IPS DF 4.7 (cell line): ENCODE measurements at regions not wholly inside any gene's neighbourhood (a gene's known extent, or its start where the extent isn't known, plus 50 kb on each side); places are given as distances from the start of the nearest gene placed in this dataset.

ENCODE experiments used
- DNase-seq: peaks from one replicate; pipeline ENCODE4 v3.0.0-alpha.2; 2013; ENCODE audit warnings: low spot score; ENCODE audit errors: extremely low read depth

DNA sequence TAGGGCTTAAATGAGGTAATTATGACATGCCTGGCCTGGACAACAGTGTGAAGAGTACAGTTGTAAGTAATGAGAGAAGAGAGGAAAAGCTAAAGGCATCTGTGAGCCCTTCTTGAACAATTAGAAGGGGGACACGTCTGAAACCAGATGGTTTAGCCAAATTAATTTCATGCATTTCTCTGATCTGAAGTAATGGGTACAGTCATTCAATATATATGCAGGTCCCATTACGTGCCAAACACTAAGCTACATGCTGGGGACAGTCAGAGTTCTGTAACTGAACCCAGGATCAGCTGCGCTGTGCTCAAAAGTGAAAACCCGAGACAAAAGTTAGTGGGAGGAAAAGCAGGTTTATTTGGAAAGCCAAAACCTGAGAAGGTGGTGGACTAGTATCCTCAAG, 207.2 kb upstream of the TMTC1 start:
- no peak for DNase-seq

DNA sequence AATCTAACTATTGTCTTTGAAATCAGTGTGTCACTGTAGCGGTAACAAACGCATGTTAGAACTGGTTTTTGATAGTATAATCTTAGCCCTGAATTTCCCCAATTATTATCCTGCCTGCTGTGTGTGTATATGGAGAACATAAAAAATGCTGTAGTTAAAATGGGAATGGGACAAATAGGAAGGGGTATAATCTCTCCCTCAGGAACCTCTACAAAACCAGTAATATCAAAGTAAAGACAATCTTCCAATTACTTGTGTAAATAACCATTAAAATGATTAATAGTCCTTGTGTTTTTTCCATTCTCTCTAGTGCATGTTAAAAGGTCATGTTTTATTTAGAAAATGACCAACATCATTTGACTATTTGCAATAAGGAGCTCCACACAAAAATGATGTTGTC, 200.1 kb upstream of the TMTC1 start:
- no peak for DNase-seq

DNA sequence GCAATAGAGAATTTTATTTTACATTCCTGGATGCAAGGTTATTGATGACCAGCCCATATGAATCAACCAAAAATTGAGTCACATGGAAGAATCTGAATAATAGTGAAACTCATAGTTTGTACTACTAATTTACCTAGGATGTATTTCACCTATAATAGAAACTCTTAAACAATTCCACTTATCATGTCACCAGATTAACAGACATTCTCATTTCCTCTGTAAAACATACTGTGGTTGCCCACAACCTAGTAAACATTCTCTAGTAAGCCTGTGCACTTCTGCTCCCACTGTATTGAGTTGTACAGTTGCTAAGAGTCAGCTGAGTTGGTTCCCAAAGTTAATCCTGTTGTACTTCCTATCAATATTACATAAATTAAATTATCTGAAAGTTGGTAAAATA, 196.6 kb upstream of the TMTC1 start:
- no peak for DNase-seq

DNA sequence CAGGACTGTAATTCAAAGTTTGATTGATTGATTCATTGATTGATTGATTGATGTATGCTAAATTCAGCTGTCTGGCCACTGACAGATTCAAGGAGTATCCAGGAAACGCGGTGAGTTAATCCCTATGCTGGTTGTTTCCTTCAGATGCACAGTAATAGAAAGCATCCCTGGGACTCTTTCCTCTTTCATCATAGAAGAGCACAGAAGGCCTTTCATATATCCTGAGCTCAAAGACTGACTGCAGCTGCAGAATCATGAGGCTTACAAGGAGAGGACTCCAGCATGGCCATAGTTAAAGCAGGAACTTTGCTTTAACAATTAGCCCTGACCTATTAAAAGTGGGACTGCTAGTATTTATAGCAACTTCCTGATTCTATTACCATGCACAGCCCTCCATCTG, 187.7 kb upstream of the TMTC1 start:
- no peak for DNase-seq

DNA sequence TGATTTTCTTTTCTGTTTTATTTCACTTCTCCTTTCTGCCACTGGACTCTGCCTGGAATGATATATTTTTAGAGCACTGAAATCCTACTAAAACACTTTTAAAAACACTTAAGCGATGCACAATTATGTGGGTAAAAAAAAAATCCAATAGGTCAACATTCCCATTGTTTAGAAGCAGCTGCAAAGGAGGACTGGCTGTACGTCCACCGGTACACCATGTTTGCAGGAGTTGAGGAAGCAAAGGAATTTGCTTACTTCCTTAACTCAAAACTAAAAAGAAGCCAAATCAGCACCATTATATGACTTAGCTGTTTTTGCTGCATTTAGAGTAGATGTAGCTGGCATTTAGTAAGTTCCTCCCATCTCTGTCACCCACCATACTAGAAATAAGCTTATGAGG, 186.8 kb upstream of the TMTC1 start:
- DNase-seq, result no peak

DNA sequence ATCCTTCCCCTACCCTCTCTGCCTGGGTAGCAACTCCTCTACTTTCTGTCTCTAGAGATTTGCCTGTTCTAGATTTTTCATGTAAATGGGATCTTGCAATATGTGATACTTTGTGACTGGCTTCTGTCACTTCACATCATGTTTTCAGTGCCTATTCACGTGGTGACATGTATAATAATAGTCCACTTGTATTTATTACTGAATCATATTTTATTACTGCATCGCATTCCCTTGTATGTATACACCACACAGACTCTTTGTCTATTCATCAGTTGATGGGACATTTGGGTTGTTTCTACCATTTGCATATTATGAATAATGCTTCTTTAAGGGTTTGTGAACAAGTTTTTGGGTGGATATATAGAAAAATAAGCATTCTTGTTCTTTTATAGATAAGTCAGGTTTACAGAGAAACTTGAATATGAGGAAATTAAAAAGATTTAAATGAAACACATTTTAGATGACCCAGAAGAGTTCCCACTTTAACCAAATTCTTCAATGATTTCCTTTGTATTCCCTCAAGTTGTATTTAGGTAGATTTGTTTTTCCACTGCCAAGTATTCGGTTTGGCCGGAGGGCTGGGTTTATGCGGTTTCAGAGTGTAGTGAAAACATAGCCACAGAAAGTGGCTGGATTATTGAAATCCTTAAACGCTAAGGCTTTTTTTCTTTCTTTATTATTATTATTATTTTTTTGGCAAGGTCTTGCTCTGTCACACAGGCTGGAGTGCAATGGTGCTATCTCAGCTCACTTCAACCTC, 178.7 kb upstream of the TMTC1 start:
- DNase-seq, result no peak

DNA sequence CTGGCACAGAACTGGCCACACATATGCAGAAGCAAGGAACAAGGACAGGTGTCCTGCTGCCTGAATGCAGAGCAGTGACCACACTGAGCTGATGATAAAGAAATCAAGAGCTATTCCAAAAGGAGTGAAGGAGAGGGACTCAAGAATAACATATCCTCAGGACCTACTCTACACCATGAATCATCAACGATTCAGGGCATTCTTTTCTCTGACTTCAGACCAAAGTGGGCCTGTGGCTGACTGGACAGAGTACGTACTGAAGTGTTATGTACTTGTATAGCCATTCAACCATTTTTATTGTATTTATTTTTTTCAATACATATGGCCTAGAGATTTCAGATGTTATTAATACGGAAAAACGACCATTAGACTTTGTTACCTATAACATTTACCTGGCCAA, 177.5 kb upstream of the TMTC1 start:
- no peak for DNase-seq

DNA sequence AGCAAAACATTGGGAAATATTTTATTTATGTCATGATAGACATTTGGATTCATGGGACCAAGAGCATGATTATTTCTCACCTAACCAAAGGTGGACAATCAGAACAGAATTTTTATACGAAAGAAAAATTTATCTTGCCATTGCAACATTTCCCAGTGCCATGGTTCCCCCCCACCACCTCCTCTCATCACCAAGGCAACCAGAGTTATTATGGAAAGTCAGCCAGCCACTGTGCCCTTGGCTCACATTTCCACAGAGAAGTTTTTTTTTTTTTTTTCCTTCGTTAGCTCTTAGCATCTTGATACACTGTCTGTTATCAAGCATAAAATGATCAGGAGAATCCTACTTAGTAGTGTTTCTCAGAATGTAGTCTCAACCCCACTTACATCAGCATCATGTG, 176.4 kb upstream of the TMTC1 start:
- DNase-seq, result no peak

DNA sequence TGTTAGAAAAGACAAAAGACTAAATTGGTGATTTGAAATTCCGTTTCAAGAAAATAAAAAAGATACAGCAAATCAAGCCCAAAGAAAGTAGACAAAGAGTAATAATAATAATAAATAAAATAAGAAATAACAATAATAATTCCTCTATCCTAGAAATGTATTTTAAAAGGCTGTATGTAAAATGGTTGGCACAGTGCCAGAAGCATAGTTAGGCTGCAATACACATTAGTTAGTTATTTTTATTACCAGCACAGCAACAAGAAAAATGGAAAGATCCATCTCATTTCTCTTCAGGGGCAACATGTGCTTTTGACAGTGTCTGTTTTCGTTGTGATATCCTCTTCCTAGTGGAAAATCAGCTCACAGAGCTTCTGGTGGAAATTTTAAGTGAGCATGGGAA, 174.1 kb upstream of the TMTC1 start:
- no peak for DNase-seq

DNA sequence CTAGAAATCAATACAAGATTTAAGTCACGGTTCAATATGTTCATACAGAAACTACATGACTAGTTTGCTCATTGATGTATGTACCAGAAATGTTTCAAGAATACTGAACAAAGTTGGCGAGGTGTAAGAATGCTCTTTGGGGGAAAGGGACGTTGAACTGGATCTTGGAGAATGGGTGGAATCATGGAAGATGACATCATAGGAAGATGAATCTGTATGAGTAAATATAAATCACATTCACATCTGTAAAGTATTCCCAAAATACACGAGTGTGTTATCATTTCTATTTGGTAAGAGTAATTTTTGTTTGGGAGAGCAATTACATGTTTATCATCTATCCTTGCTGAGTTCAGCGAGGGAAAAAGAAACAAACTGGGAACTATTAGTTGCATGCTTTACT, 162.2 kb upstream of the TMTC1 start:
- DNase-seq, result no peak

DNA sequence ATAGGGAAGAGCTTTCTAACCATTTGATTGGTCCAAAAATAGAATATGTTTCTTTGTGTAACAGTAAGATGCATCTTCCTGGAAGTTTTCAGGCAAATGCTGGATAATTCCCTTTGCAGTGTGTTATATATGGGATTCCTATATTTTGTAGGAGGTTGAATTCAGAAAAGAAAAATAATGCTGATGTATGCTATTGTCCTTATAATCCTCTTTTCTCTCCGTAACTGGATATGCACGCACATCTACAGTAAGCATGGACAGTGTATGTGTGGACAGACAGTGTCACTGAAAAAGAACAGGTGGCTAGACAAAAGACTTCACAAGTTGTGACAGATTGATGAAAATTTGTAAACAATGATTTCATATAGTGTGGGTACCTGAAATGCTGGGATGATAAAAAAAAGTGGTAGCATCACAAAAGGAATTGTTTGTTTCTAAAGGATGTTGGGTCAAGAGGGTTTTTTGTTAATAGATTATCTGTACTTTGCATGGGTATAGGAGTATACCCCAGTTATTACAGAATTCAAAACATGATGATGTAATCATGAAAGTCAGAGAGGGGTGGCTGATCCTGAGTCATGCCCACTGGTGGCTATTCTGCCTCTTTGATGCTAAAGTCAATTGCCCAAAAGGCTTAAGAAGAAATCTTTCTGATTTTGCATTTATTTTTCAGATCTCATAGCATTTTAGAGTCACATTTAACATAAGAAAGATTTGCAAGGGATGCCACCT, 160.7 kb upstream of the TMTC1 start:
- DNase-seq, result no peak

DNA sequence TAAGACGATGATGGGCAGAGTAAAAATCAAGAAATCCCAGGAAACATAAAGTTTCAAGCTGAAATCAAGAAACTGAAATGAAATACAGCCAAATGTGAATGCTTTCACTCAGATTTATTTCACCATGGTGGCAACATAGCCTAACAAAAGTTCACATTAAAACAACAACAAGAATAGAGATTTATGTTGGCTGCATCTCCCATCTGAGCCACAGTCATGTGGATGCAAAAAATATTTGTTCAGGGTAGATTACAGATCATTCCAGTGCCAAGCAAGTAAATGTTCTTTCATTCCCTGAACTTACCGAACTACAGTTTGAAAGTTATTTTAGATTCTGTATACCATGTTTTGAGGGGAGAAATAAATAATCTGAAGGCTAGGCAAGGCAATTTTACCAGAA, 159.9 kb upstream of the TMTC1 start:
- no peak for DNase-seq

DNA sequence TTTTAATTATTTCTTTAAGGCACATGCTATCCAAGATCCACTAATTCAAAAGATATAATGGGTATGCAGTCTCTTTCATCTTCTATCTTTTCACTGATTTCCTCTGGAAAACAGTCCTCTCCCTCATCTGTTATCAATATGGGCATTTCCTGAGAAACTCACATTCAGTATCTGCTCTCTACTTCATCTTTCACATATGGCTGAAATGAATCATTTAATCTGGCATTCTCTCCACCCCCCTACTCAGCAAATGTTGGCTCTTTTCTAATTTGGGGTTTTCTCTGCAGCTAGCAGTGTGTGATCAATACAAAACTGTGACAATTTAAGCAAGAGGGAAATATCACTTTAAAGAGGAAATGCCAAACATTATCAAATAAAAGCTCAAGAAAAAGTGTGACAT, 157.1 kb upstream of the TMTC1 start:
- no peak for DNase-seq

DNA sequence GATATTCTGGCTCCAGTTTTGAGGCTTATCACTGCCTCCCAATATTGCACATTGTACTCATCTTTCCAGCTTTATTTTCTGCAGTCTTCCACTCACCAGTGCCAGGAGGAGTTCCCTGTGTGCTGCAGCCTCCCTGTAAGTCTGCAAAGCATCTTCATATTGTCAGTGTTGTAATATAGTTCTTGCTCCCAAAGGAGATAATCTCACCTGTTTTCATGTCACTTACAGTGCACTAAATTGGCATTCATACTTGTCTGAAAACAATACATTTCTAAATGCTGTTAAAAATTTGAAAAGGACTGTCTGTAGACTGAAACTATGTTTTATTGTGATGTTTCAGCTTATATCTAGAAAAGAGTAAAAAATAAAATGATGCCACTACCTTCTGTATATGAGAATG, 146.8 kb upstream of the TMTC1 start:
- DNase-seq, result no peak

DNA sequence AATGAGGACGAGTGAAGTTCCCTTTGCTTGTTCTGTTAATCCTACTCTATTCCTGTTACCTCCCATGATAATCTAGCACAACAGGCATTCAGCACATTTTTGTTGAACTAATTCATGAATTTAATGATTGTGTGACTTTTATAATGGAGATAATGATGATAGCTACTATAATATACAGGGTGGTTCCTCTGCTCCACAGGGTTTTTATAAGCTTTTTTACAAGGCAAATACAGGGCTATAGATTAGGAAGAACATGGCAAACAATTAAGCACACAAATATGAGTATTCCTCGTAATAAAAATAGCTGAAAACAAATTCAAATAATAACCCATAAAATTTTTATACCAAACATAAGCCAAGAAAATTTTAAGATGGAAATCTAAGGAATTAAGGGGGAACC, 145.6 kb upstream of the TMTC1 start:
- no peak for DNase-seq

DNA sequence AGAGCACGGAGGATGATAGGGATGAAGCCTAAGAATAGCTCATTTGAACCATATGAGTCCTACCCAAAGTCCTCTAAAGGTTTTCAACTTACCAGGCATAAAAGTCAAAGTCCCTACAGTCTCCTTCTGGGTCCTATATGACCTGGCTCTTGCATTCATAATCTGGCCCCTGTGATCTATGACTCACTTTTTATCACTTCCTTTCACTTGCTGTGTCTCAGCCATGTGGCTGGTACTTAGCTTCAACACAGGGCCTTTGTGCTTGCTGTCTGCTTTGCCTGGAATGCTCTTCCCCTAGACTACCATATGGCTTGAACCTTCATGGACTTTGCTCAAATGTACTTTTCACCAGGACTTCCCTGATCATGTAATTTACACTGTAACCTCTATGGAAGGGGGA, 137.6 kb upstream of the TMTC1 start:
- DNase-seq, result no peak

DNA sequence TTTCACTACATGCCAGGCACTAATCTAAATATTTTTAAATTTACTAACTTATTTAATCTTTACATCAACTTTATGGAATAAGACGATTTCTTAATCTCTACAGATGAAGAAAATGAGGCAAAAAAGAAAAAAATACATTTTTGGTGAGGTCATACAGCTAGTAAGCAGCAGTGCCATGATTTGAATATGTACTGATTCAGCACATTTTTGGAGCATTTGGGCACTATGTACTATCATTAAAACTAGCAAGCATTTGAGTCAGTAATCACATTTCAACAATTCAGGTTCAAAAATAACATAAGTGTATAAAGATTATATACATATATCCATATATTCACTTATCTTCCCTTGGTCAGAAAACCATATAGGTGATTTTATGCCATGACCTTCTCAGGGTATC, 124.4 kb upstream of the TMTC1 start:
- no peak for DNase-seq

DNA sequence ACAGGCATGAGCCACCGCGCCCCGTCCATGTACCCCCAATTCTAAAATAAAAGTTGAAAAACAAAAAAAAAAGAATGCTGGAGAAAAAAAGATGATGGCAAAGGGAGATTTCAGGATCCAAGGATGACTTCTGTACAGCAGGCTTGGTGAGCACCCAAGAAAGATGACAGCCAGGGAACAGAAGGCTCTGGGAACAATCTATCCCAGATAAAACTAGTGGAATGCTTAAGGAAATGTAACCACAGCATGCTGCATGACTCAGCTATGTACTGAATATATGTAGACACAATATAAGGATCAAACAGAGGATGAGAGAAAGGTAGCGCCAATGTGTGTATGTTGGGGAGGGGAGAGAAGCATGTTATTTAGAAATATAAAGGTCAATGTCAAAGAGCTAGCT, 123.7 kb upstream of the TMTC1 start:
- no peak for DNase-seq

DNA sequence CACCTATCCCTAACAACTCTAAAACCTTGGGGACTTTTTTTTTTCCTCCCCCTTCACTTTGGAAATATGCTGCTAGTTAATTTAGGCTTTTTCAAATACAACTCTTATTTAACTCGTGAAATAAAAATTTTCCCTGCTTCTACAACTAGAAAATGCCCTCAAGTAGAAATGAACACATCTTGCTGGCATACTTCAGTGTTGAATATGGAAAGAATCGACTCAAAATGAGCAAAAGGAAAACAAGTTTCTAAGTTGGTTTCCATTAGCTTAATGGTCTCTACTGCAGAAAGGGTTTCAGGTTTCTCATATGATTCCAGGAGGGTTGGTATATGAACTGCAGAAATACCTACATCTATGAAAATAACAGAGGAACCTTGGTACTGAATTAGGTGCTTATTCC, 118.3 kb upstream of the TMTC1 start:
- DNase-seq, result no peak

DNA sequence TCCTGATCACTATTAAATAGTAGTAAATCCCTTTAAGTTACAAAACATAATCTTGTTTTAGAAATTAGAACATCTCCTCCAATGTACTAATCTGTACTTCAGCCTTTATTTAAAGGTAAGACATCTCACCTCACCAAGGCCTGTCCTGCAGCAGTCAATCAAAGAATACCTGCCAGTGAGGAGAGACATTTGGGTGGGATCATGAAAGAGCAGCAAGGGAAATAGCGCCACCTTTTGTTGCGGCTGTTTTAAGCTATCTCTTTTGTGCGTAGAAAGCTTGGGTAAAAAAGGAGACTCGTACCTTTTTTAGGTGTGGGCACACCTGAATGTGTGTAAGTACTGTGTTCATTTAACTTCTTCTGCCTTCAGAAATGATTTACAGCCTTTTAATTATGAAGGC, 117.8 kb upstream of the TMTC1 start:
- peak; percentile 66 for DNase-seq

DNA sequence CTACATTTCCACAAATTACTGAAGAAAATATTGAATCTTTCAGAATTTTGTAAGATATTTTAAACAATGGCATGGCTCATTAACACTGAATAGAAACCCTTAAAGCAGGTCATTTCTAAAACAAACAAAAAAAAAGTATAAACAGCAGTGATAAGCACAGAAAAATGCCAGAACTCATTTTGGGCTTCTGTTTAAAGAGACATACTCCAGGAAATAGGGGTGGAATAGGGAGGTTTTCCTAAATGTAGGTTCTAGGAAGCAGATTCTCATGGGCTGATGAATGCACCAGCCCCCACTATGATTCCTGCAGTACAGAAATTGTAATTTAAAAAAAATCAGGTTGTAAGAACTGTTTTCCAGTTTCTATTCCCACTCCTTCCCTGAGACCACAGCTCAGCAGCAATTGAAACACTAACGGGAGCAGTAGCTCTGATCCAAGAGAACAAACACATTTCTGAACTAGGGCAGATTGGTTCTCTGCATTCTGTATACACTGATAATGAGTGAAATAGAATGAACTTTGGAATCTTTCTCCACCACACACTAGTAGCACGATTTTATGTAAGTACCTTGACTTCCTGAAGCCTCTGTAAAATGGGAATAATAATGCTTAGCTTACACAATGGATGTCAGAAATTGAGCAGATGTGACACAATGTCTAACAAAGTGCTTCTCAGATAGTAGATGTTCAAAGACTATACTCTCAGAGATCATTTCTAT, 115.6 kb upstream of the TMTC1 start:
- DNase-seq, result no peak

DNA sequence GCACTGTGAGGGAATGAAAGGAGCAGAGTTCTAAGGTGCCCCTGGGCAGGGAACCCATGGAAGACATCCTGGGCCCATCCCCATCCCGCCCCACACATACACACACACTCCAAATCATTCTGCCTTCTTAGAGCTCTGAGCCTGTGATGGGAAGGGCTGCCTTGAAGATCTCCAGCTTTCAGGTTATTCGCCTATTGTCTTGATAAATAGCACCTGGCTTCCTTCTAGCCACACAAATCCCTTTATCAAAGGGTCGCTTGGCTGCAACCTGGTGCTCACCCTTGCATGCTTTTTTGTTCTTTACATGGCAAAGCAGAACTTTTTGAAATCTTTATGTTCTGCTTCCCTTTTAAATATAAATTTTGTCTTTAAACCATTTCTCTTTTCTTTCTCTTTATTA, 112.2 kb upstream of the TMTC1 start:
- DNase-seq, result no peak

DNA sequence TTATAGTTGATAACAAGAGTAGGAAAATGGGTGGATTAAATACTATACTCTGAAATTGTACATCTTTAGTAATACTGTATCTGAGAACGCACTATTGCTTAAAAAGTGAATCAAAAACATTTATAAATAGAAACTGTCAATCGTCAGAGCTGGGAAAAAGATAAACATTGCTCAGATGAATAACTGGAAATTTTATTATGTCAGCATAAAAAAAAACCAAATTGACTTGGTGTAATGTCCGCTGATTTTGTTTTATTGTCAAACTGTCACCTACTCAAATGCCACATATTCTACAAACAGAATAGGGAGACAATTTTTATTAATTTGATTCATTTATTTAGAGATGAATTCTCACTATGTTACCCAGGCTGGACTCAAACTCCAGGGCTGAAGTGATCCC, 109.3 kb upstream of the TMTC1 start:
- DNase-seq, result no peak
